Uterus (tissue), 2 donors: ENCODE measurements at regions not wholly inside any gene's neighbourhood (a gene's known extent, or its start where the extent isn't known, plus 50 kb on each side); places are given as distances from the start of the nearest gene placed in this dataset.
A peak's percentile ranks its signal among the peaks of the same experiment; 100 is the strongest.

ENCODE experiments used
- CTCF ChIP-seq, 4 experiments: fragments of 200-600 bp in 2 of 4; fragments of 450-650 bp in 2 of 4; sonication (generic) in 2 of 4; IDR thresholded peaks; one replicate each; pipeline ENCODE4 v1.5.1; 2016 to 2019; ENCODE audit warnings: antibody characterized with exemption in 4 of 4, mild to moderate bottlenecking in 2 of 4, moderate library complexity in 1 of 4
- POLR2A ChIP-seq, 2 donors: fragments of 450-650 bp; IDR thresholded peaks; one replicate each; pipeline ENCODE4 v1.6.1; 2016; ENCODE audit warnings: antibody characterized with exemption in 2 of 2, mild to moderate bottlenecking in 1 of 2, moderate library complexity in 1 of 2

- TF ChIP-seq CTCF (IDR thresholded peaks at IDR 0.05) = peak in 2 of 4 experiments; percentile 21 to 29
- no peak for TF ChIP-seq POLR2A (IDR thresholded peaks at IDR 0.05)
Observed at GRCh38 chr15:38768970-38769369, 204.4 kb upstream of the RASGRP1 start.
